ENCODE measurements at regions not wholly inside any gene's neighbourhood (a gene's known extent, or its start where the extent isn't known, plus 50 kb on each side); places are given as distances from the start of the nearest gene placed in this dataset.

DNA sequence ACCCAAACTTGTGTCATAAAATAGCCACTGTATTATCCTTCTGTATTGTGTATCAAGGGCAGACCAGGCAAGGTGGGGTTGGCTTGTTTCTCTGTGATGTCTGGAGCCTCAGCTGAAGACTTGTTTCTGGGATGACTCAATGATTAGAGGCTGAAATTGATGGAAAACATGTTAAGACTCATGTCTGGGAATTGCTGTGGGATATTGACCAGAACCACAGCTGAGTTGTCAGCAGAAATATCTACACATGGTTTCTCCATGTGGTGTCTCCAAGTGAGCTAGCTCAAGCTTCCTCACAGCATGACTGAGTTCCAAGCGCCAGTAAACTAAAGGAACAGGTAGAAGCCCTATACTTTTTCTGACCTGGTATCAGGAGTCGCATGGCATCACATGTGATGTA is 128.5 kb upstream of the SYNDIG1 start:
- H3K4me1 ChIP-seq (ENCODE audit: control insufficient read depth in 4 of 4, insufficient read depth in 4 of 4, low read length in 3 of 4), result no peaks in the 10 kb centered on the region
- DNase-seq (ENCODE audit: low spot score), result no peak
- no peak overlapping the region for H3K9ac ChIP-seq (ENCODE audit: low read depth in 1 of 2, low read length in 2 of 2)
- no peak overlapping the region for H3K27ac ChIP-seq (ENCODE audit: low read depth in 1 of 2, low read length in 2 of 2)
- H3K27me3 ChIP-seq (ENCODE audit: control insufficient read depth in 4 of 4, insufficient read depth in 4 of 4, low read length in 3 of 4), result peaks cover 0 to 4% (median 0%) of the 10 kb centered on the region in 4 donors
- H3K4me3 ChIP-seq (ENCODE audit: low read depth in 1 of 3, low read length in 3 of 3), result no peak overlapping the region
- TF ChIP-seq FOXA2 (IDR thresholded peaks at IDR 0.05) (no peak), NR2F2 (IDR thresholded peaks at IDR 0.05) (no peak), TAF1 (conservative IDR thresholded peaks at IDR 0.05) (no peak), SP1 (IDR thresholded peaks at IDR 0.05) (no peak), EGR1 (IDR thresholded peaks at IDR 0.05; ENCODE audit: low read depth in 2 of 2) (no peak), HNF4A (conservative IDR thresholded peaks at IDR 0.05) (no peak), HNF4G (IDR thresholded peaks at IDR 0.05) (no peak), GABPA (IDR thresholded peaks at IDR 0.05 in 1 of 2, conservative IDR thresholded peaks at IDR 0.05 in 1 of 2) (no peak), JUND (IDR thresholded peaks at IDR 0.05) (no peak), FOXA1 (IDR thresholded peaks at IDR 0.05) (no peak), YY1 (IDR thresholded peaks at IDR 0.05) (no peak), RAD21 (IDR thresholded peaks at IDR 0.05) (no peak), RXRA (IDR thresholded peaks at IDR 0.05) (no peak)
- TF ChIP-seq, protein P1, sequence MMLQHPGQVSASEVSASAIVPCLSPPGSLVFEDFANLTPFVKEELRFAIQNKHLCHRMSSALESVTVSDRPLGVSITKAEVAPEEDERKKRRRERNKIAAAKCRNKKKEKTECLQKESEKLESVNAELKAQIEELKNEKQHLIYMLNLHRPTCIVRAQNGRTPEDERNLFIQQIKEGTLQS (IDR thresholded peaks at IDR 0.05), result no peak
- TF ChIP-seq, protein P2, sequence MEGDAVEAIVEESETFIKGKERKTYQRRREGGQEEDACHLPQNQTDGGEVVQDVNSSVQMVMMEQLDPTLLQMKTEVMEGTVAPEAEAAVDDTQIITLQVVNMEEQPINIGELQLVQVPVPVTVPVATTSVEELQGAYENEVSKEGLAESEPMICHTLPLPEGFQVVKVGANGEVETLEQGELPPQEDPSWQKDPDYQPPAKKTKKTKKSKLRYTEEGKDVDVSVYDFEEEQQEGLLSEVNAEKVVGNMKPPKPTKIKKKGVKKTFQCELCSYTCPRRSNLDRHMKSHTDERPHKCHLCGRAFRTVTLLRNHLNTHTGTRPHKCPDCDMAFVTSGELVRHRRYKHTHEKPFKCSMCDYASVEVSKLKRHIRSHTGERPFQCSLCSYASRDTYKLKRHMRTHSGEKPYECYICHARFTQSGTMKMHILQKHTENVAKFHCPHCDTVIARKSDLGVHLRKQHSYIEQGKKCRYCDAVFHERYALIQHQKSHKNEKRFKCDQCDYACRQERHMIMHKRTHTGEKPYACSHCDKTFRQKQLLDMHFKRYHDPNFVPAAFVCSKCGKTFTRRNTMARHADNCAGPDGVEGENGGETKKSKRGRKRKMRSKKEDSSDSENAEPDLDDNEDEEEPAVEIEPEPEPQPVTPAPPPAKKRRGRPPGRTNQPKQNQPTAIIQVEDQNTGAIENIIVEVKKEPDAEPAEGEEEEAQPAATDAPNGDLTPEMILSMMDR (IDR thresholded peaks at IDR 0.05; ENCODE audit: low read depth, low read length, missing input control), result no peak
- TF ChIP-seq, protein P3, sequence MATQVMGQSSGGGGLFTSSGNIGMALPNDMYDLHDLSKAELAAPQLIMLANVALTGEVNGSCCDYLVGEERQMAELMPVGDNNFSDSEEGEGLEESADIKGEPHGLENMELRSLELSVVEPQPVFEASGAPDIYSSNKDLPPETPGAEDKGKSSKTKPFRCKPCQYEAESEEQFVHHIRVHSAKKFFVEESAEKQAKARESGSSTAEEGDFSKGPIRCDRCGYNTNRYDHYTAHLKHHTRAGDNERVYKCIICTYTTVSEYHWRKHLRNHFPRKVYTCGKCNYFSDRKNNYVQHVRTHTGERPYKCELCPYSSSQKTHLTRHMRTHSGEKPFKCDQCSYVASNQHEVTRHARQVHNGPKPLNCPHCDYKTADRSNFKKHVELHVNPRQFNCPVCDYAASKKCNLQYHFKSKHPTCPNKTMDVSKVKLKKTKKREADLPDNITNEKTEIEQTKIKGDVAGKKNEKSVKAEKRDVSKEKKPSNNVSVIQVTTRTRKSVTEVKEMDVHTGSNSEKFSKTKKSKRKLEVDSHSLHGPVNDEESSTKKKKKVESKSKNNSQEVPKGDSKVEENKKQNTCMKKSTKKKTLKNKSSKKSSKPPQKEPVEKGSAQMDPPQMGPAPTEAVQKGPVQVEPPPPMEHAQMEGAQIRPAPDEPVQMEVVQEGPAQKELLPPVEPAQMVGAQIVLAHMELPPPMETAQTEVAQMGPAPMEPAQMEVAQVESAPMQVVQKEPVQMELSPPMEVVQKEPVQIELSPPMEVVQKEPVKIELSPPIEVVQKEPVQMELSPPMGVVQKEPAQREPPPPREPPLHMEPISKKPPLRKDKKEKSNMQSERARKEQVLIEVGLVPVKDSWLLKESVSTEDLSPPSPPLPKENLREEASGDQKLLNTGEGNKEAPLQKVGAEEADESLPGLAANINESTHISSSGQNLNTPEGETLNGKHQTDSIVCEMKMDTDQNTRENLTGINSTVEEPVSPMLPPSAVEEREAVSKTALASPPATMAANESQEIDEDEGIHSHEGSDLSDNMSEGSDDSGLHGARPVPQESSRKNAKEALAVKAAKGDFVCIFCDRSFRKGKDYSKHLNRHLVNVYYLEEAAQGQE (IDR thresholded peaks at IDR 0.05), result no peak
- TF ChIP-seq, protein P4, sequence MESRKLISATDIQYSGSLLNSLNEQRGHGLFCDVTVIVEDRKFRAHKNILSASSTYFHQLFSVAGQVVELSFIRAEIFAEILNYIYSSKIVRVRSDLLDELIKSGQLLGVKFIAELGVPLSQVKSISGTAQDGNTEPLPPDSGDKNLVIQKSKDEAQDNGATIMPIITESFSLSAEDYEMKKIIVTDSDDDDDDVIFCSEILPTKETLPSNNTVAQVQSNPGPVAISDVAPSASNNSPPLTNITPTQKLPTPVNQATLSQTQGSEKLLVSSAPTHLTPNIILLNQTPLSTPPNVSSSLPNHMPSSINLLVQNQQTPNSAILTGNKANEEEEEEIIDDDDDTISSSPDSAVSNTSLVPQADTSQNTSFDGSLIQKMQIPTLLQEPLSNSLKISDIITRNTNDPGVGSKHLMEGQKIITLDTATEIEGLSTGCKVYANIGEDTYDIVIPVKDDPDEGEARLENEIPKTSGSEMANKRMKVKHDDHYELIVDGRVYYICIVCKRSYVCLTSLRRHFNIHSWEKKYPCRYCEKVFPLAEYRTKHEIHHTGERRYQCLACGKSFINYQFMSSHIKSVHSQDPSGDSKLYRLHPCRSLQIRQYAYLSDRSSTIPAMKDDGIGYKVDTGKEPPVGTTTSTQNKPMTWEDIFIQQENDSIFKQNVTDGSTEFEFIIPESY (IDR thresholded peaks at IDR 0.05), result no peak
- TF ChIP-seq, protein P5, sequence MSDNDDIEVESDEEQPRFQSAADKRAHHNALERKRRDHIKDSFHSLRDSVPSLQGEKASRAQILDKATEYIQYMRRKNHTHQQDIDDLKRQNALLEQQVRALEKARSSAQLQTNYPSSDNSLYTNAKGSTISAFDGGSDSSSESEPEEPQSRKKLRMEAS (IDR thresholded peaks at IDR 0.05), result no peak
- H3K36me3 ChIP-seq (ENCODE audit: control insufficient read depth in 4 of 4, insufficient read depth in 3 of 4, low read depth in 1 of 4, low read length in 3 of 4), result no peaks in the 10 kb centered on the region
- no peaks in the 10 kb centered on the region for H3K9me3 ChIP-seq (ENCODE audit: control insufficient read depth in 4 of 4, low read length in 3 of 4)
- WGBS, result 87% methylated on average over 2 of the region's 2 CpGs
